ENCODE measurements at regions not wholly inside any gene's neighbourhood (a gene's known extent, or its start where the extent isn't known, plus 50 kb on each side); places are given as distances from the start of the nearest gene placed in this dataset.

DNA sequence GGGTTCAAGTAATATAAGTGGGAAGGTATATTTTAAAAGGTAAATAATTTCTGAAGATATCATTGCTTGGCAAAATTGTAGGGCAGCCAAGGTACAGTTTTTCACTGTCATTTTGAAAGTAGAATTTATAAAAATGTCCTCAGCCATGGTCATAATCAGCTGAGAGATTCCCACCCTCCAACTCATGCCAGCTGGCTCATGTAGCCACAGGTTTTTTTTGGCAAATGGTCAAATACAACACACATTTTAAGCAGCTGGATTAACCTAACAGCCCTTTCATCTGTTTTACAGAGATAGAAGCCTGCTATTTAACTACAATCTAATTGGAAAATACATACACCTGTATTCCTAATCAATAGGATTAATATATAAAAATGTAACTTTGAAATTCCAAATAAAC, 619.2 kb upstream of the SGCG start:
- in situ Hi-C loops (cut with MboI; ENCODE audit: low sequenced_read_pairs) = no loop called here

DNA sequence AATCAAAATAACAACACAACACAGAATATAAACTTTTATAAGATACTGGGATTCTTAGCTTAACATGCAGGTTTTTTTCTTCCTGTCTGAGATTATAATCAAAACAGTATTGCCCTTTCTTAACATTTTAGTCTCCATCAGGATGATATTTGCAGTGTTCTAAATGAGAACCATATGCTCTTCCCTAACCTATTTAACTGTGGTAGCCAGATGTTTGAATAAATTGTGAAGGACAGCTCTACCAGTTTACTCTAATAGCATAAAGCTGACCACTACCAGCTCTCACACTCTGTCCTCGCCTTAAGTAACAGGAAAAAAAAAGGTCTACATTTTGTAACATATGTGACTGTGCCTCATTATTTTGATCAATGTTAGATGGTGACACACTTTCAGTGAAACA, 618.7 kb upstream of the SGCG start:
- in situ Hi-C loops (cut with MboI; ENCODE audit: low sequenced_read_pairs) = no loop called here

DNA sequence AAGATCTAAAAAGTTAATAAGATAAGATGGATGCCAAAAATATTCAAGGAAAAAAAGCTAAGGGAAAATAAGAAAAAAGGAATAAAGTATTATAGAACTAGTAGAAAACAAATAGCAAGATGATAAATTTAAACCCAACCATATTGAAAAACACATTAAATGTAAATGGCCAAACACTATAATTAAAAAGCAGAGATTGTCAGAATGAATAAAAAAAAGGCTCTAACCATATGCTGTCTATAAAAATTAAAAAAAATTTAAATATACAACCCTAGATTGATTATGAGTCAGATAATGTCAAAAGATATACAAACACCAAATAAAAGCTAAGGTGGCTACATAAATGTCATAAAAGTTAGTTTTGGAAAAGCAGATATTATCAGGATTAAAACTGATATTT, 617.5 kb upstream of the SGCG start:
- in situ Hi-C loops (cut with MboI; ENCODE audit: low sequenced_read_pairs) = no loop called here

DNA sequence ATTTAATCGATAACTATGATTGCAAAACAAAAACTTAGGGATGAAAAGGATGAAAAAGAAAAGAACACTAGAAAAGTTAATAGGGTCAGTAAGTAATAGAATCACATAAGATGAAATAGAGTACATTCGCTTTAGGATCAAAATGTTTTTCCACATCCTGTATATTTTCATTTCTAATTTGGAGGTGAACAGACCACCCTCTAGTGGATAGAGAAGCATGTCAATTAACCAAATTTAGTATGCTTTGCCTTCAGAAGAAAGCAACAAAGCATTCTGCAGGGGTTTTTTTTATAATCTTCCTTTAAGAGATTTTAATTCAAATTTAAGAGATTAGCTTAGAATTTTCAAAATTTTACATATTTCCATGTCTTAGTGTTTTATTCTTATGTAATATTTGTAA, 611.0 kb upstream of the SGCG start:
- in situ Hi-C loops (cut with MboI; ENCODE audit: low sequenced_read_pairs) = no loop called here

DNA sequence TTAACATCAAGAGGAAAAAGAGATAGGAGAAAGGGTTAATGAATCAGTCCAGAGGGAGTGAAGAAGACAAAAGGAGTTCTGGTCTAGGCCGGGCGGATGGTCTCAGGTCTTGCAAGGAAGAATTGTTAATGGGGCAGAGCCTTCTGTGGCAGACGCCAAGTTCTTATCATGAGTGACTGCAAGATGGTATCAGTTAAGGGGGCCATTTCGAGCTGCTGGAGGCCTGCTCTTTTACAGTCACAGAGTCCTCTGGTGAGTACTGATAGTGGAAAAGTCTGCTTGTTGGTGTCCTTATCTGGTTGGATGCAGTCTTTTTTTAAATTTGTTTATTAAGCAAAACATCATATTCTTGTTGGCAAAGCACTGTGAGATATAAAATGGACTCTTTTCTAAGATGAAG, 590.9 kb upstream of the SGCG start:
- in situ Hi-C loops (cut with MboI; ENCODE audit: low sequenced_read_pairs) = no loop called here

DNA sequence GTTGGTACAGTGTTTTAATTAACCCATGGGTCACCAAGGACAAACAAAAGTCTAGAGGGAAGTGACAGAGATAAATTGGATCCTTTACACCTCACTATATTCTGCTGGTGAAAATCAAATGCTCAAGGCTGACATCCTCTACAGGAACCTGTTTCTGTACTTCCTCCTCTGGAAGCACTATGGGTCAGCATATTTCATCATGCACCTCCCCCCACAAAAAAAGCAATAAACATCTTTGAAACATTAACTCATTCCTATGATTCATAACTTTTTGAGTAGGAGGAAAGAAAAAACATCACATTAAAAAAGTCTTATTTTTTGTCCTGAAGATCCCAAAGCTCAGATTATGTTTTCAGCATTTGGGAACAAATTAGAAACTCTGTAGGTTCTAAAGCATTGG, 588.3 kb upstream of the SGCG start:
- in situ Hi-C loops (cut with MboI; ENCODE audit: low sequenced_read_pairs) = no loop called here

DNA sequence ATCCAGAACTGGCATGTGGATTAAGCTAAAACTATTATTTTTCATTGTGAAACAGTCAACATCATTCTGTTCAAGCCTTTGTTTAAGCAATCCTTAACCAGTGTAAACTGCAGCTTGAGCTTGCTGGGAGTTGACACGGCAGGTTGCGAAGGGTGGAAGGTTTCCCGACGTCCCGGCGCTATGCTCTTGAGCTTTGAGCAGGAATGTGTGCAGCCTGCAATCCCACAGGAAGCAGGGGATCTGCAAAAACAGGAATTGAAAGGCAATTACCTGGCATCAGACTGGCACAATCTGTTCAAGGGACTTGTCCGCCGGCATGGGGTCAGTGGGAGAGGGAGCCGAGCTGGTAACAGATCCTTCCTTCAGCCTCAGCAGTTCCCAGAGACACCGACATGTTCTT, 586.7 kb upstream of the SGCG start:
- in situ Hi-C loops (cut with MboI; ENCODE audit: low sequenced_read_pairs) = no loop called here

DNA sequence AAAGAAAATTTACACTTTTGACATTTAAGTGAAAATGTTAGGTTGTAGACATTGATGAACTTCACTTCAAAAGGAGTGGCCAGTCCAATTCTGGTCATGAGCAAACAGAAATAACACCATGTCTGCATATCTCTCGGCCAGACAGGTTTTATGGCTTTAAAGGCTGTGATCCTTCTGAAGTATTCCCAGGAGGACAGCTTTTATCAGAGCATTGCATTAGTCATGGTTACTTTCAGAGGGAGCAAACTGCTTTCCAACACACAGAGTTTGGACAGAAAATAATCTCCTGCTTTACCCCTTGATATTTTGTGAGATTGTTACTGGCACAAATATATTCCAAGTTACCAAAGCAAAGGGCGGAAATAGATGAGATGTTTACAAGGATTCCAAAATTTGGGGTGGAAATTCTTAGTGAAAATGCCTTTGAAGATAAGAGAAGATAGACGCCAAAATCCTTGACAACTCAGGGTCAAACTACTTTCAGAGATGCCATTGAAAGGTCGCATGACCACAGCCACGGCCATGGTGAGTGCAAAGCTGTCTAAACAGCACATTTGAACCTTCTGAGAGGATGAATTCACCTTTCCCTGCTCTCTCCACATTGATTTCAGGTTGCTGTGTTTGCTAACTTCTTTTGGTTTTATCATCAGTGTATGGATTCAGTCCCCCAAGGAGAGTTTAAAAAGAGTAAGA, 584.5 kb upstream of the SGCG start:
- in situ Hi-C loops (cut with MboI; ENCODE audit: low sequenced_read_pairs) = no loop called here

DNA sequence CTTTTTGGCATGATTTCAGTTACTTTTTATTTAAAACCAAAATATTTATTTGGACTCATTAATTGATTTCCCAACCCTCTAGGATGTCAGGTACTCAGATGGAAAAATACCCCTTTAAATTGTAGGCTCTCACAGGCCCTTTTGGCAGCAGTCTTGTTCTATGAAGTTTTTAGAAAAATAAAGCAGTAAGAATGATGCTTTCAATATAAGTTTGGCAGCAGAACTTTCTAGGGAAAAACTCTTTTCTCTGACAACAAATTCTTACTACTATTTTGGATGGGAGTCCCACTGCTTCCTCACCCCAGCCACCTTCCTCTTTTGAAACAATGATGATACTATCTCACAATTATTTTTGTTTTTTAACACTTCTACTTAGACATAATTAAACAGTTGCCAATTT, 581.6 kb upstream of the SGCG start:
- in situ Hi-C loops (cut with MboI; ENCODE audit: low sequenced_read_pairs) = no loop called here

DNA sequence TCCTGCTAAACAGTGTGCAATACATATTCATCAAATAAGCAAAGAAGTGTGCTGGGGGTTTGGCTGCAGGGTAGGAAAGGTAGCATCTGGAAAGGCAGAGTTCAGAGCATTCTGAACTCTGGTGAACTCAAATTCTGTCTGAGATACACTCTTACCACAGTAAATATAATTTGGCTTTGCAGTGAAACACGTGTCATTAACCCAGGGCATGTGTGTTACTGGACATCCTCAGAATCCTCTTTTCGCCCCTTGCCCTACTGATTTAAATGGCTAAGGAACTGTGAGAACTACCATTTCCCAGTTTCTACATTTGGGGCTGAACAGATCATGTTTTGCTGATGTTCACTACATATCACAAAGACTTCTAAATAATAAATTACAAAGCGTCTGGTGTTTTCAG, 562.8 kb upstream of the SGCG start:
- in situ Hi-C loops (cut with MboI; ENCODE audit: low sequenced_read_pairs) = no loop called here

DNA sequence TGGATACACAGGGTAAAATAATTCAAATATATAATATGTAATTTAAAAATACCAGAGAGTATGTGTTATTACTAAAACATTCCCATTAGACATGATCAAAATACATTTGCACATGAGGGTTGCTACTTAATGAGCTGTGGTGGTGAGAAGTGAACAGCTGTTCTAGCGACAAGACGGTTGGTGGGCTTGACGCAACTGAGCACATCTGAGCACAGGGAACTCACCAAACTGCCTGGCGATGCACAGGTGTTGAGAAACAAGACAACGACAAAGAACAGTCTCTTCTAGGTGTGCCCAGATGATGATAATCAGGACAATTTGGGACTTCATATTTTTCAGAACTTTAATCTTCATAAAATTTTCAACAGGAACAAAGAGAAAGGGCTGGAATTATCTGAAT, 555.1 kb upstream of the SGCG start:
- in situ Hi-C loops (cut with MboI; ENCODE audit: low sequenced_read_pairs) = no loop called here

DNA sequence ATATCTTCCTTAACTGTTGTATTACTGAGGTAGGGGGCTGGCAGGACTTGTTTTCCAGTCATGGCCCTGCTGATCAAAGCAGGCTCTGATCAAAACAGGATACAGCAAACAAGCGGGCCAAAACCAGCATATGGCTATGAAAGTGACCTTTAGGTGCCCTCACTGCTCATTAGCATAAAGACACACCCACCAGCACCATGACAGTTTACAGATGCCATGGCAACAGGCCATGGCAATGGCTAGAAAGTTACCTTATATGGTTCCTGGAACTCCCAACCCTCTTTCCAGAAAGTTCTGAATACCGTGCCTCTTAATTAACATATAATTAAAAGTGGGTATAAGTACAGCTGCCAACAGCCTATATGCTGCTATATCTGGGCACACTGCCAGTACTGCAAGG, 551.4 kb upstream of the SGCG start:
- in situ Hi-C loops (cut with MboI; ENCODE audit: low sequenced_read_pairs) = no loop called here

DNA sequence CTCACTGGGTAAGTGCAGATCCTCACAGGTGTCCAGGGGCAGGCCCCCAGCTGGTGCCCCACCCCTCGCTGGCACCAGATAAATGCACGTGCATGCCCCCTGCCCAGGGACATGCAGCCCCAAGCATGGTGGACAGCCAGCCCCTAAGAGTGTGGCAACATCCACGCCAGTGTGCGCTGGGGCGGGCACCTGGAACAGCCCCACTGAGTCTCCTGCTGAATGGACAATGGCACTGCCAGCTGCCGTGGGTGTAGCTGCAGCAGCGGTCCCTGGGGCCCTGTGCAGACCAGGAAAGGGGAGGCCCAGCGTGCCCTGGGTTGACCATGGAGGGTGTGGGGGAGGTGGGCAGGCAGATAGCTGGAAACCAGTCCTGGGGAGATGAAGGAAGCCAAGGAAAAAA, 538.7 kb upstream of the SGCG start:
- in situ Hi-C loops (cut with MboI; ENCODE audit: low sequenced_read_pairs) = no loop called here

DNA sequence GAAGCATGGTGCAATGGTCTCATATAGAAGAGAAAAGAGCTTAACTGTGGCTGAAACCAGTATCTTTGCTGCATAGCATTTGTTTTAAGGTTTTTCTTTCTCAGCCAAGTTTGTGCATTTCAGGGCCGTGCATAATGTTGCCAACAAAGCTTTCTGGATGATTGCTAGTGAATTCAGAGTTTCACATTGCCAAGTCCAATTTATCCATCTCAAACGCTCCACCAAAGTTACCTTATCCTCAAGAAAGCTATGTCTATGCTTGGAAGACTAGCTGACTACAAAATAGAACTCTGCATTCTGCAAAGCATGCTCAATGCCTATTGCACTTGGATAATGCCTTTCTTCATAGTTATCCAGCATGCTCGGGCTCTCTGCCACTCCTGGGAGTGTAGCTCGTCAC, 535.8 kb upstream of the SGCG start:
- in situ Hi-C loops (cut with MboI; ENCODE audit: low sequenced_read_pairs) = no loop called here

DNA sequence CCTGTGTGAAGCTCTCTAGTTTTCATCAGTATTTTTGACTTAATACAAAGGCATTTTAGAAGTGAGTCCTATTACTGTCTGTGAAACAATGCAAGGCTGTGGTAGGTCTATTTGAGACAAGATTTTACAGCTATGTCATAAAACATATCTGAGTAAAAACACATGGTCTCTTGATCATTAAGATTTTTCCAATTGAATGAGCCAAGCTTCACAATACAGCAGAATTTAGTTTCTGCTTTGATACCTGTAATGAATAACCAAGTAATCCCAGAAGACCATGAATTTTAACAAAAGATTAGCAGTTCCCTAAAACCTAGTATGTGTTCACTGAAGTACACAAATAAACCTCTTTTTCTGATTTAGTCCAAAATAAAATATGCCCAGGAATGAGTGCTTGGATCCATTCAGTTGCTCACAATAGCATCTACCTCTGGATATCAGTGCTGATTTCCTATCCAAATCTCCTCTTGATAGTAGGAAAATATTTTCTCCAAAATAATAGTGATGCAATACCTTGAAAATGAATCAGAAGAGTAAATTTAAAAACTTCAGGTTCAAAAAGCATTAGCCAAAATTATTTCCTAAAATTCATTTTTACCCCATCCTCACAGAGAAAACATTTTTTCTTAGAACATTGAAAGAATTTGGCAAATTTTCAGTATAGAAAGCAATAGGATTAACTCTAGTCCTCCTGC, 533.5 kb upstream of the SGCG start:
- in situ Hi-C loops (cut with MboI; ENCODE audit: low sequenced_read_pairs) = no loop called here

DNA sequence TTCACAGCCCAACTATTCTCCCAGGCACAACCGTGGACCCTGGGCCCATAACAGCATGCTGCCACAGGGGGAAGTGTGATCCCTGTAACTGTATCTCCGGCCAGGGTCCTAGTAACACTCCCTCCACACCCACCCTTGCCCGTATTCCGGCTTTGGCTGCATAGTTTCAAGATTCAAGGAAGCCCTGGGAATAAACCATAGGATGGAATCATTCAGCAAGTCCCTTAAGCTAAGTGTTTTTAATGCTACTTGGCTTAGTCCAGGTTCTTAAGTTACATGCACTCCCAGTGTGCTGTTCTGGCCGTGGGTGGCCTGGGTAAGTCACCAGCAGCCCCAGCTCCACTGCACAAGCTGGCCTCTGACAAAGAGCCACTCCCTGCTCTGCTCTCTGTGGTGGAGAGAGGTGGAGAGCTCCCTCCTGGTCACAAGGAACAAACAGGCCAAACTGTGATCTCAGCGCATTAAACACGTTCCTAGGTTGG, 532.4 kb upstream of the SGCG start:
- in situ Hi-C loops (cut with MboI; ENCODE audit: low sequenced_read_pairs) = no loop called here

DNA sequence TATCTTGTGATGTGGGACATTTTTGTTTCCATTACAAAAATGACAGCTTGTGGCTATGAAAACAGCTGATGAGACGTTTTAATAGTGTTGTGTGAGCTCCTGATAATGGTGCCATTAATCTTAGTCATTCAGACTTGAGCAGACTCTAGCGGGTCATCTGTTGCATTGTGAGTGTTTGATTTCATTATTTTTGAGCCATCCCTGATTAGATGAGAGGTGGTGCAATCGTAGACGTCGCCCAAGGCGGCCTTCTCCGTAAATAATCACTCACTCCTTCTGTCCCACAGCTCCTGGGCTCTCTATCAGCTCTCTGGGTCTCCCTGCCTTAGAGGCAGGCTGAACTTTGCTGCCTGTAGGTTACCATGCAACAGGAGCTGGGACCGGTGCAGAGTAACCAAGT, 528.0 kb upstream of the SGCG start:
- in situ Hi-C loops (cut with MboI; ENCODE audit: low sequenced_read_pairs) = no loop called here

DNA sequence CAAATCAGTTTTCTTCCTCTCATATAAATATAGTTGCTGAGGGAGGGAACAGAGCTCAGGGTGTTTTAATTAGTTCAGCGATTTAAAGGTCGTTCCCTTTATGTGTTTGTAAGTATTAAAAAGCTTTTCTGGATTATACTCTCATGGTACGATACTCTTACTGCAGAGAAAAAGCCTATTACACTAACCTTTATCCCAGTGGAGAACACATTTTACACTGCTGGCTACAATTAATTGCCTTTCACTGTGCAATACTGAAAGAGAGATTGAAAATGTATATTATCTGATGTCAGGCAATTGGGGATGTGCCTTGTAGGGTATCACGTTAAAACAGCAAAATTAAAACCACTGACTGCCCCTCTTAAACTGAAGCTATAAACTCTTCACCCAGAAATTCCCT, 526.9 kb upstream of the SGCG start:
- in situ Hi-C loops (cut with MboI; ENCODE audit: low sequenced_read_pairs) = no loop called here

DNA sequence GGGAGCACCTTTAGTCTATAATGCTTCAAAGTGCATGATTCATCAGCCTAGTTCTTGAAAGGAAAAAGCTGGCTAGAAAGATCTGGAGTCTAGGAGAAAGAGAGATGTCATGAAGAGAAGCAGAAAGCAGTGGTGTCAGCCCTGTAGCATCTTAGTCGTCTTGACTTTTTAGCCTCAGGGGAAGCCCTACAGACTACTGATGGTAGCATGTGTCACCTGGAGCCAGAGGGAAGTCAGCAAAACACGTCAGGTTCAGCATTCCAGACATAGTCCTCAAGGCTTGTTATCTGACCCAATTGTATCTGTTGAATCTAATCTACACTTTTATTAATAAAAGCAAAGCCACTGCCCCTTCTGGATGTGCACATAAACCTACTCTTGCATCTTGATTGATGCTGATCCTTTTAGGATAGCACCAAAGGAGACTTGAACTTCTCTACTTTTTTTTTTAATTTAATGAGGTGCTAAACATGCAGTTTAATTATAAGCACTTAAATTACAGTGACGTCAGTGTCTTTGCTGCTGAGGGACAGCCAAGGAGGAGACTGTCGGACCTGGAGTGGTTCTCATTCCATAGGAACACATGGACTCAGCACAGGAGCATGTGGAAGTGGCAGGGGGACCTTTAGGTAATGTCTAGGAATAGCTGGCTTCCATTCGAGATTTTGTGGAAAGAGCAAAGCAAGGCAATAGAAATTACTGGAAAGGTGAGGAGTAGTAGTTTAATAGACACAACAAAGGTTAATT, 525.5 kb upstream of the SGCG start:
- in situ Hi-C loops (cut with MboI; ENCODE audit: low sequenced_read_pairs) = no loop called here

DNA sequence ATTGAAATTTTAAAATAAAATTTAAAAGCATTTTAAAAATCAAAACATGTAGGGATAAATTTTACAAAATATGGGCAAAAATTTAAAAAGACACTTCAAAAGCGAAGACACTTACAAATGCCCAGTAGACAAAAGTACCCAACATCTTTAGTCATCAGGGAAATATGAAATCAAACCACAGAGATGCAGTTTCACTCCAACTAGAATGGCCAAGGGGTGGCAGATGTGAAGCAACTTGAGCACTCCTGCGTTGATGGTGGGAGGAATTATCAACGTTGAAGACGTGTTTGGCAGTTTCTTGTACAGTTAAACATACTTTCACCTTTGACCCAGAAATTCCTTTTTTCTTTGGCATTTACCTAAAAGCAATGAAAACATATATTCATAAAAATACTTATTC, 518.0 kb upstream of the SGCG start:
- in situ Hi-C loops (cut with MboI; ENCODE audit: low sequenced_read_pairs) = no loop called here

DNA sequence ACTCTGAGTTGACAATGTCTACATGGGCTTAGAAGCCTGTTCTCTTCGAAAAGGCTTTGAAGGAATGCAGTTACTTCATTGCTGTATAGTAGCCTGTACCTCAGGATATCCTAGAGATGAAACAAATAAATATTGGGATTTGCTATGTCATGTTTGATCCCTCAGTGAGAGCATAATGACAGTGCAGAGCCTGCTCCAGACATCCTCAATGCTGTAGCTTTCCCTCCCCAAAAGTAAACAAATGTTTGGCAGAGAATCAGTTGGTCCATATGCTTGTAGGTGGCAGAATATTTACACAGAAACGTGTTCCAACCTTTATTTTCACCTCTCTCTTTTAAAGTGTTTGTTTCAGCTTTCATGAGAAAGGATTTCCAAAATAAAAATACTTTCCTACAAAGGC, 515.3 kb upstream of the SGCG start:
- in situ Hi-C loops (cut with MboI; ENCODE audit: low sequenced_read_pairs) = no loop called here

DNA sequence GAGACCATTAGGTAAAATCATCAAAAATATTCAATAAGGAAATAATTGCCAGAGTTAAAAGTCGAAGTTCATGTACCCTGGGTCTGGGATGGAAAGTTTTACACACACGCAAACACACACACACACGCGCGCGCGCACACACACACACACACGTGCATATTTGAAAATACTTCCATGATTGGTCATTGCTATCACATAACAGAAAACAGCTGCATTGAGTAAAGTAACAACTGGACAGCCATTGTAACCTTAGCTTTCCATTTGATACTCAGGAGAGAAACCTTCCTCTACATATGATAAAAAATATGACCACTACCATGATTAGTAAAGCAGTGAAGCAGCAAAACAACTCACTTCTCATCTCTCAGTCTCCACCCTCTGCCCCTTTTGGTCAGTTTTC, 490.0 kb upstream of the SGCG start:
- in situ Hi-C loops (cut with MboI; ENCODE audit: low sequenced_read_pairs) = no loop called here

Data from HL-60/S4 (cell line).